Astrocyte (in vitro differentiated cells and primary cell): ENCODE measurements at regions not wholly inside any gene's neighbourhood (a gene's known extent, or its start where the extent isn't known, plus 50 kb on each side); places are given as distances from the start of the nearest gene placed in this dataset.

ENCODE experiments used
- CTCF ChIP-seq: IDR thresholded peaks from 2 replicates; pipeline ENCODE4 v1.5.1; 2011; ENCODE audit warnings: low read depth, mild to moderate bottlenecking, inconsistent platforms, low read length, moderate library complexity; ENCODE audit not compliant: insufficient read depth
- EZH2 ChIP-seq: IDR thresholded peaks from 2 replicates; pipeline ENCODE4 v1.6.1; 2012; ENCODE audit warnings: mild to moderate bottlenecking, low read length, inconsistent platforms; ENCODE audit not compliant: insufficient read depth

GRCh38 chr11:8773916-8774539, 91.4 kb downstream of the RPL27A start:
- no peak for TF ChIP-seq EZH2
- no peak for TF ChIP-seq CTCF
